Adrenal gland (tissue), 9 donors: ENCODE measurements at regions not wholly inside any gene's neighbourhood (a gene's known extent, or its start where the extent isn't known, plus 50 kb on each side); places are given as distances from the start of the nearest gene placed in this dataset.

ENCODE experiments used
- DNase-seq, 7 donors: peaks; one replicate each; pipeline ENCODE4 v3.0.0-alpha.2; 2019 to 2020
- H3K27ac ChIP-seq, 5 donors: fragments of 200-600 bp; sonication (generic) in 4 of 5; 1 replicate in 3 of 5; 2 replicates in 2 of 5; pipeline versions ENCODE4 v1.5.1 to v1.8.0; 2016 to 2020; ENCODE audit warnings: mild to moderate bottlenecking in 1 of 5
- H3K27me3 ChIP-seq: fragments of 200-600 bp; 2 replicates; pipeline ENCODE4 v1.8.0; 2021
- H3K36me3 ChIP-seq, 2 donors: fragments of 200-600 bp; replicated peaks in 1 of 2; 1 replicate in 1 of 2; 2 replicates in 1 of 2; pipeline versions ENCODE4 v1.5.1 to v1.8.0; 2018 to 2022
- H3K4me1 ChIP-seq, 2 donors: fragments of 200-600 bp; replicated peaks in 1 of 2; 1 replicate in 1 of 2; 2 replicates in 1 of 2; pipeline versions ENCODE4 v1.5.1 to v1.8.0; 2018 to 2021
- H3K4me3 ChIP-seq, 4 donors: fragments of 200-600 bp; sonication (generic) in 3 of 4; one replicate each; pipeline ENCODE4 v1.5.1; 2016 to 2018
- H3K9me3 ChIP-seq, 3 donors: fragments of 200-600 bp; sonication (generic) in 1 of 3; replicated peaks in 1 of 3; 1 replicate in 2 of 3; 2 replicates in 1 of 3; pipeline versions ENCODE4 v1.5.1 to v1.8.0; 2016 to 2021
- CTCF ChIP-seq, 6 experiments: fragments of 450-650 bp in 4 of 6; fragments of 200-600 bp in 2 of 6; sonication (generic) in 1 of 6; IDR thresholded peaks; 1 replicate in 5 of 6; 2 replicates in 1 of 6; pipeline versions ENCODE4 v1.5.1 to v1.8.0; 2016 to 2021; ENCODE audit warnings: antibody characterized with exemption in 6 of 6, mild to moderate bottlenecking in 2 of 6, moderate library complexity in 1 of 6
- POLR2A ChIP-seq, 2 donors: fragments of 450-650 bp; IDR thresholded peaks; one replicate each; pipeline ENCODE4 v1.6.1; 2017; ENCODE audit warnings: antibody characterized with exemption in 2 of 2, mild to moderate bottlenecking in 2 of 2, moderate library complexity in 1 of 2
- WGBS, 4 donors: extraction: QIAGEN DNeasy Blood & Tissue Kit in 2 of 4; methylation state at CpG; one replicate each; pipeline versions ENCODE4 v1.1.5 to v1.1.7; 2013 to 2017; 5-methylcytosine and 5-hydroxymethylcytosine counted together
- intact Hi-C, 2 donors: fragments of 100-400 bp; cut with DNase I; formaldehyde crosslinking; loops; one replicate each; pipeline versions ENCODE4 v1.14.1 to v1.15.0; 2022 to 2023
- donor health status: healthy with polysubstance abuse.
- donor health status: Bipolar disorder and iron deficiency.
- donor health status: DM: yes; HTN: yes; CAD: no.
- donor health status: DM: no; HTN: no; CAD: no.
- donor health status: DM: no; HTN: no; CAD: no.

- no peak overlapping the region for H3K27ac ChIP-seq
- no peaks in the 10 kb centered on the region for H3K4me1 ChIP-seq
- no peaks in the 10 kb centered on the region for H3K36me3 ChIP-seq
- no peaks in the 10 kb centered on the region for H3K27me3 ChIP-seq
- peaks cover 0 to 5% (median 0%) of the 10 kb centered on the region in 3 donors for H3K9me3 ChIP-seq
- intact Hi-C loops: no loop called here
- TF ChIP-seq CTCF (IDR thresholded peaks at IDR 0.05) (no peak), POLR2A (IDR thresholded peaks at IDR 0.05) (no peak)
- no peak overlapping the region for H3K4me3 ChIP-seq
- DNase-seq: no peak
These were observed 343.1 kb downstream of the TFAP2B start for GRCh38 chr6:51161752-51162151.

- no peaks in the 10 kb centered on the region for H3K27me3 ChIP-seq
- DNase-seq: no peak
- no peaks in the 10 kb centered on the region for H3K4me1 ChIP-seq
- no peaks in the 10 kb centered on the region for H3K36me3 ChIP-seq
- H3K9me3 ChIP-seq: peaks cover 0 to 5% (median 0%) of the 10 kb centered on the region in 3 donors
- TF ChIP-seq CTCF (IDR thresholded peaks at IDR 0.05) (no peak), POLR2A (IDR thresholded peaks at IDR 0.05) (no peak)
- 66 to 70% (median 69%) methylated on average over 6 of the region's 6 CpGs for WGBS, 4 donors
- H3K27ac ChIP-seq: no peak overlapping the region
- intact Hi-C loops: no loop called here
- H3K4me3 ChIP-seq: no peak overlapping the region
These were observed 345.3 kb downstream of the TFAP2B start for GRCh38 chr6:51163843-51164529.

- no peak for DNase-seq
- Histone ChIP-seq H3K4me1 (no peaks in the 10 kb centered on the region), H3K27ac (no peak overlapping the region), H3K27me3 (no peaks in the 10 kb centered on the region), H3K36me3 (no peaks in the 10 kb centered on the region), H3K4me3 (no peak overlapping the region), H3K9me3 (peaks cover 0 to 5% (median 0%) of the 10 kb centered on the region in 3 donors)
- TF ChIP-seq POLR2A (IDR thresholded peaks at IDR 0.05) (no peak), CTCF (IDR thresholded peaks at IDR 0.05) (no peak)
- WGBS, 4 donors: 19 to 39% (median 30%) methylated on average over 1 of the region's 1 CpG
- intact Hi-C loops: no loop called here
These were observed 348.2 kb downstream of the TFAP2B start for GRCh38 chr6:51166914-51167313.

GRCh38 chr6:51167468-51167867 lies 348.8 kb downstream of the TFAP2B start:
- no peak for TF ChIP-seq CTCF (IDR thresholded peaks at IDR 0.05)
- TF ChIP-seq POLR2A (IDR thresholded peaks at IDR 0.05): no peak
- H3K9me3 ChIP-seq: peaks cover 0 to 5% (median 0%) of the 10 kb centered on the region in 3 donors
- H3K27ac ChIP-seq: no peak overlapping the region
- H3K27me3 ChIP-seq: no peaks in the 10 kb centered on the region
- intact Hi-C loops: no loop called here
- 66 to 72% (median 71%) methylated on average over 1 of the region's 1 CpG for WGBS, 4 donors
- no peaks in the 10 kb centered on the region for H3K36me3 ChIP-seq
- H3K4me1 ChIP-seq: no peaks in the 10 kb centered on the region
- DNase-seq: no peak
- no peak overlapping the region for H3K4me3 ChIP-seq
